Esophagus (tissue), 2 donors: ENCODE measurements at regions not wholly inside any gene's neighbourhood (a gene's known extent, or its start where the extent isn't known, plus 50 kb on each side); places are given as distances from the start of the nearest gene placed in this dataset.
"Not testable (repeated sequence)": the region's sequence is repeated elsewhere in the genome, so short reads cannot be mapped to it uniquely, and the experiment has no call there.

Experiments
- H3K27ac ChIP-seq, 2 donors: one replicate each; pipeline ENCODE4 v1.5.1; 2013; ENCODE audit warnings: low read depth in 2 of 2, mild to moderate bottlenecking in 2 of 2, inconsistent platforms in 1 of 2, low read length in 1 of 2, moderate library complexity in 1 of 2
- H3K27me3 ChIP-seq, 2 donors: one replicate each; pipeline ENCODE4 v1.6.1; 2013; ENCODE audit warnings: low read length in 2 of 2, control low read depth in 1 of 2, mild to moderate bottlenecking in 1 of 2; ENCODE audit not compliant: insufficient read depth in 2 of 2, control insufficient read depth in 1 of 2
- H3K36me3 ChIP-seq, 2 donors: one replicate each; pipeline ENCODE4 v1.6.1; 2013; ENCODE audit warnings: low read length in 1 of 2; ENCODE audit not compliant: control insufficient read depth in 2 of 2, insufficient read depth in 2 of 2
- H3K4me1 ChIP-seq, 2 donors: one replicate each; pipeline ENCODE4 v1.6.1; 2013; ENCODE audit warnings: low read length in 1 of 2; ENCODE audit not compliant: control insufficient read depth in 2 of 2, insufficient read depth in 2 of 2
- H3K4me3 ChIP-seq, 2 donors: one replicate each; pipeline ENCODE4 v1.5.1; 2013; ENCODE audit warnings: low read length in 2 of 2, mild to moderate bottlenecking in 2 of 2, low read depth in 1 of 2, moderate library complexity in 1 of 2
- H3K9me3 ChIP-seq, 2 donors: one replicate each; pipeline ENCODE4 v1.6.1; 2013; ENCODE audit warnings: mild to moderate bottlenecking in 2 of 2, low read depth in 1 of 2, low read length in 1 of 2, moderate library complexity in 1 of 2; ENCODE audit not compliant: control insufficient read depth in 2 of 2, insufficient read depth in 1 of 2
- WGBS, 2 donors: extraction: QIAGEN DNeasy Blood & Tissue Kit; methylation state at CpG; one replicate each; pipeline ENCODE4 v1.1.7; 2013; 5-methylcytosine and 5-hydroxymethylcytosine counted together
- donor health status: healthy with polysubstance abuse.
- donor health status: Bipolar disorder and iron deficiency.

DNA sequence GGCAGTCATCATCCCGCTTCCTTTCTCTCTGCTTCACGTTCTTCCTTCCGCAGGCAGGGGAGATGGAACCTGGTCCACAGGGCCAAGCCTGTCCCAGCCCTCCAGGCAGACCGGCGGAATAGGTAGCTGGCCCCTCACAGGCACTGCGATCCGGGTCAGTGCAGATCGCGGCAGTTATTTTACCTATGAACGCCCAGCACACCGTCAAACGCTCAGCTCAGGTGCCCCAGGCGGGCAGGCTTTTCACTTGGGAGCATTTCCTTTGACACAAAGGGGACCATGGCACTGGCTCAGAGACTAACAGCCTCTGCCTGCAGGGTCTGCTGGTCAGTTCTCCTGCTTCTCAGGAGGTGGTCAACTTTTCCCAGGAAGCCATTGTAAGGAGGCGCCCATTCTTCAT lies 97.0 kb upstream of the ZNF98 start:
- WGBS, 2 donors, result 94 to 95% methylated on average over 14 of the region's 14 CpGs
- H3K27me3 ChIP-seq, result no peaks in the 10 kb centered on the region
- H3K4me3 ChIP-seq, result no peak overlapping the region
- peaks cover 31 to 38% of the 10 kb centered on the region in 2 donors for H3K9me3 ChIP-seq
- H3K36me3 ChIP-seq, result no peaks in the 10 kb centered on the region
- H3K4me1 ChIP-seq, result no peaks in the 10 kb centered on the region
- H3K27ac ChIP-seq, result no peak overlapping the region

DNA sequence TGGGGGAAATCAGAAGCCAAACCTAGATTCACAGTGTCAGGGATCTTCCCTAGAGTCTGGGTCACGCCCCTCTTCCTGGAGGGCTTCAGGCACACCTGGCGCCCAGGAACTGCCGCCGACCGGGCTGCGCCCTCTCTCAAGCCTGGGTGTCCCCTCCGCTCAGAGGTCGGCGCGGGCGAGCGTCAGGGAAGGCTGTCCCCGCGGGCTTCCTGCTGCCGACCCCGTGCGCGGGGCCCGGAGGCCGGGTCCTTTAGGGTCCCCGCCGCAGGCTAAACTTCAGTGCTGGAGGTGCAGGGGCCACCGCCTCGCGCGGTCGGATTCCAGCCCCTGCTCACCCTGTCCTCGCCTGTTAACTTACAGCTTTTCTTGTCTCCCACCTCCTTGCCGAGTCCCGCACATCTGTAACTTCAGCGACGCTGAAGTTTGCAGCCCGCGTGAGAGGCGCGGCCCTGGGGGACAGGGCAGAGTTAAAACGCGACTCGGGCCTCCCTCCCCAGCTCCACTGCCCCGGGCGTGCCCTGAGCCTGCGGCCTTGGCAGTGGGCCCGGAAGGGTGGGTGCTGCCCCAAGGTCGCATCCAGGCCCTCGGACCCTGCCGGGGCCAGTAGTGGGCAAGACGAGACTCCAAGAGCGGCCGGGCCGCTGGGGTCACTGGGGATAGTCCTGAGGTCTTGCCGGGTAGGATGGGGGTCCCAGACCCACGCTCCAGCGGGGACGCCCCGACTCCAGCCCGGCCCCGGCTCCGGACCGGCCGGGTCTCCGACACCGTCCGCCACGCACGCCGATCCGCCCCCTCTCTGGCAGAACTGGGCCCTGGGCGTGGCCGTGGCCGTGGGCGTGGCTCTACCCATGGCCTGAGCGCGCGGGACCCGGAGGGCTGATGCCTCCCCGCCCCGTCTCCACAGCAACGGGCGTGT lies 95.6 kb upstream of the ZNF98 start:
- H3K4me3 ChIP-seq, result no peak overlapping the region
- H3K9me3 ChIP-seq, result peaks cover 25 to 47% of the 10 kb centered on the region in 2 donors

DNA sequence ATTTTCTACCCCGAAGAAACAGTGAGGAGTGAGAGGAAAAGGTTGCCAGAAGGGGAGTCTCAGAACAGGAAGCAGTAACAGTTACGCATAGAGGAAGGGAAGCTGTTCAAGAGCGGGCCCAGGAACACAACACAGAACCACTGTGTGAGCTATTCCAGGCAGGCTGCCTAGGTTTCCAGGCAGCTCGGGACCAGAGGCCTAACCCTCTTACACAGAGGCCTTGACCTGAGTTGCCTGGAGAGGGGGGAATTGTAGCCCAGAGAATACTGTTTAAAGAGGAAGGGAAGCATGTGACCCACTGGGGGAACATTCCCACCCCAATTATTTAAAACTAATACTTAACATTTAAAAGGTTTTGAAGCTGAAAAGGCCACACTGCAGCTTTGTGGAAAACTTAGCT lies 93.3 kb upstream of the ZNF98 start:
- H3K4me3 ChIP-seq, result no peak overlapping the region
- no peaks in the 10 kb centered on the region for H3K27me3 ChIP-seq
- H3K27ac ChIP-seq, result no peak overlapping the region
- H3K4me1 ChIP-seq, result no peaks in the 10 kb centered on the region
- H3K36me3 ChIP-seq, result no peaks in the 10 kb centered on the region
- WGBS, 2 donors, result 74 to 80% methylated on average over 4 of the region's 4 CpGs
- peaks cover 31 to 63% of the 10 kb centered on the region in 2 donors for H3K9me3 ChIP-seq

More for the DNA sequence above, 95.6 kb upstream of the ZNF98 start:
- no peaks in the 10 kb centered on the region for H3K27me3 ChIP-seq
- H3K4me1 ChIP-seq, result no peaks in the 10 kb centered on the region
- H3K27ac ChIP-seq, result no peak overlapping the region
- H3K36me3 ChIP-seq, result no peaks in the 10 kb centered on the region
- 58 to 62% methylated on average over 59 to 79 of the region's 79 CpGs for WGBS, 2 donors

DNA sequence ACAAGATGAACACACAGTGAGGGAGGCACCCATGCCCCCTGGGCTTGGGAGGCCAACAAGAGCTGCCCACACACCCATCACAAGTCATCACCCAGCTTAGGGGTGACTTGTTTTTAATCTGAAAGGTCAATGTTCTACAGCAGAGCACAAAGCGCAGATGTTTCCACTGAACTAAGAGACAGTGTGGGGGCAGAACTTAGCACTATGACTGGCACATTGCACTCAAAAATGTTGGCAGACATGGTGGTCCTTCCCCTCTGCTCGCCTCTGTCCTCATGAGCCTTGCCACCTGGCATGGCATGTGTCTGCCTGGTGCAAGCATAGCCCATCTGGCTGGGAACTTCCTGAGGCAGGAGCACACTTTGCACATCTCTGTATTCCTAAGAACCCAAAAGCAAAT lies 81.4 kb upstream of the ZNF98 start:
- H3K27ac ChIP-seq, result no peak overlapping the region
- H3K4me3 ChIP-seq, result no peak overlapping the region
- H3K9me3 ChIP-seq, result peaks cover 10 to 32% of the 10 kb centered on the region in 2 donors
- no peaks in the 10 kb centered on the region for H3K36me3 ChIP-seq
- no peaks in the 10 kb centered on the region for H3K27me3 ChIP-seq
- 79 to 85% methylated on average over 2 of the region's 2 CpGs for WGBS, 2 donors
- no peaks in the 10 kb centered on the region for H3K4me1 ChIP-seq

DNA sequence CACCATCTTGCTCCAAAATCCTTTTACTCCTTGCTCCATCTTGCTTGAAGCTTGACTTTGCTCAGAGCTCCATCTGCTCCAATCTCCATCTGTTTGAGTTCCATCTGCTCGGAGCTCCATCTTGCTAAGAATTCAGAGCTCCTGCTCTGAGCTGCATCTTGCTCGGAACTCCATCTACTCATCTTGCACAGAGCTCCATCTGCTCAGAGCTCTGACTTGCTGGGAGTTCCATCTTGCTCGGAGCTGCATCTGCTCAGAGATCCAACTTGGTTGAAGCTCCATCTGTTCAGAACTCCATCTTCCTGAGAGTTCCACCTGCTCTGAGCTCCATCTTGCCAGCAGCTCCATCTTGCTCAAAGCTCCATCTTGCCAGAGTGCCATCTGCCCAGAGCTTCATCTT lies 80.6 kb upstream of the ZNF98 start:
- H3K4me3 ChIP-seq, result no peak overlapping the region
- no peak overlapping the region for H3K27ac ChIP-seq
- H3K36me3 ChIP-seq, result no peaks in the 10 kb centered on the region
- no peaks in the 10 kb centered on the region for H3K4me1 ChIP-seq
- H3K9me3 ChIP-seq, result peaks cover 10 to 29% of the 10 kb centered on the region in 2 donors
- no peaks in the 10 kb centered on the region for H3K27me3 ChIP-seq
- WGBS, 2 donors, result 71 to 72% methylated on average over 3 of the region's 3 CpGs

DNA sequence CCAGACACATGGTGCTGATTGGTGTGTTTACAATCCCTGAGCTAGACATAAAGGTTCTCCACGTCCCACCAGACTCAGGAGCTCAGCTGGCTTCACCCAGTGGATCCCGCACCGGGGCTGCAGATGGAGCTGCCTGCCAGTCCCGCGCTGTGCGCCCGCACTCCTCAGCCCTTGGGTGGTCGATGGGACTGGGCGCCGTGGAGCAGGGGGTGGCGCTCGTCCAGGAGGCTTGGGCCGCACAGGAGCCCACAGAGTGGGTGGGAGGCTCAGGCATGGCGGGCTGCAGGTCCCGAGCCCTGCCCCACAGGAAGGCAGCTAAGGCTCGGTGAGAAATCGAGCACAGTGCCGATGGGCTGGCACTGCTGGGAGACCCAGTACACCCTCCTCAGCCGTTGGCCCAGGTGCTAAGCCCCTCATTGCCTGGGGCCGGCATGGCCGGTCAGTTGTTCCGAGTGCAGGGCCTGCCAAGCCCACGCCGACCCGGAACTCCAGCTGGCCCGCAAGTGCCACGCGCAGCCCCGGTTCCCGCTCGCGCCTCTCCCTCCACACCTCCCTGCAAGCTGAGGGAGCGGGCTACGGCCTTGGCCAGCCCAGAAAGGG lies 76.8 kb upstream of the ZNF98 start:
- H3K4me3 ChIP-seq, H3K36me3 ChIP-seq, H3K4me1 ChIP-seq, H3K27me3 ChIP-seq, H3K27ac ChIP-seq: not testable (repeated sequence)
- H3K9me3 ChIP-seq, result peaks cover 9 to 18% of the 10 kb centered on the region in 2 donors
- 94 to 98% methylated on average over 29 to 34 of the region's 34 CpGs for WGBS, 2 donors

DNA sequence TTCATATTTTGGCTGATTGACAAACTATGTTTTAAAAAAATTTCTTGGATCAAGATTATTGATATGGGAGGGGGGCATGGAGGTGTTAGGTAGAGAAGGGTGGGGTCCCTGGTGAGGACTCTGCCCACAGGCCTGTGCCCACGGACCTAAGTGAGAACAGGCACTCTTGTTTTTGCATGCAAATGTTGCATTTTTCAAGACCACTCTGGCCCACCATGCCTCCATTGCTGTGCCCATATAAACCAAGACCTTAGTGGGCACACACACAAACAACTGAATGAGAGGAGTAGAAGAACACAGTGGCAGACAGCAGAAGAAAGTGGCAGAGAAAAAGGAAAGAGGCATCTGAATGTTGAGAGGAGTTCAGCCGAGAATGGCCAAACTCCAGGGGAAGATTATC lies 69.6 kb upstream of the ZNF98 start:
- Histone ChIP-seq H3K36me3 (no peaks in the 10 kb centered on the region), H3K4me3 (no peak overlapping the region), H3K27me3 (no peaks in the 10 kb centered on the region), H3K4me1 (no peaks in the 10 kb centered on the region), H3K27ac (no peak overlapping the region), H3K9me3 (peaks cover 7 to 11% of the 10 kb centered on the region in 2 donors)
- 53 to 69% methylated on average over 2 of the region's 2 CpGs for WGBS, 2 donors

DNA sequence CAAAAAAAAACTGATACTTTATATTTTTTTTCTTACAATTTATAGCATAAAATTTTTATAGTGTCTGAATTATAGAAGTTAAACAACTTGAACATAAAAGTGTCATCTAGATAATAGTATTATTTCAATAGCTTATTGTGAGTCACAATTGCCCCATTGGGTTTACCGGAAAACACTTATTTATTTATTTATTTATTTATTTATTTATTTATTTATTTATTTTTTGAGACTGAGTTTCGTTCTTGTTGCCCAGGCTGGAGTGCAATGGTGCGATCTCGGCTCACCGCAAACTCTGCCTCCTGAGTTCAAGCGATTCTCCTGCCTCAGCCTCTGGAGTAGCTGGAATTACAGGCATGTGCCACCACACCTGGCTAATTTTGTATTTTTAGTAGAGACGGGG lies 61.4 kb upstream of the ZNF98 start:
- WGBS, 2 donors, result 84 to 85% methylated on average over 7 of the region's 7 CpGs
- H3K36me3 ChIP-seq, H3K9me3 ChIP-seq, H3K4me3 ChIP-seq, H3K27me3 ChIP-seq, H3K27ac ChIP-seq, H3K4me1 ChIP-seq: not testable (repeated sequence)

DNA sequence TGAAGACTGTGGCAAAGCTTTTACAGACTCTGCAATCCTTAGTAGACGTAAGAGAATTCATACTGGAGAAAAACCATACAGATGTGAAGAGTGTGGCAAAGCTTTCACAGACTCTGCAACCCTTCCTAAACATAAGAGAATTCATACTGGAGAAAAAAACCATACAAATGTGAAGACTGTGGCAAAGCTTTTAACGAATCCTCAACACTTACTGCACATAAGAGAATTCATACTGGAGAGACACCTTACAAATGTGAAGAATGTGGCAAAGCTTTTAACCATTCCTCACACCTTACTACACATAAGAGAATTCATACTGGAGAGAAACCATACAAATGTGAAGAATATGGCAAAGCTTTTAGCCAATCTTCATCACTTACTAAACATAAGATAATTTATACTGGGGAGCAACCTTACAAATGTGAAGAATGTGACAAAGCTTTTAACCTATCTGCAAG lies 50.1 kb upstream of the ZNF98 start:
- H3K4me3 ChIP-seq, result peak overlapping the region in 1 of 2 donors; percentile 2
- H3K9me3 ChIP-seq, result peaks cover 6 to 7% of the 10 kb centered on the region in 2 donors
- no peak overlapping the region for H3K27ac ChIP-seq

More for the DNA sequence above, 50.1 kb upstream of the ZNF98 start:
- no peaks in the 10 kb centered on the region for H3K36me3 ChIP-seq
- 88 to 93% methylated on average over 2 of the region's 2 CpGs for WGBS, 2 donors
- no peaks in the 10 kb centered on the region for H3K27me3 ChIP-seq
- H3K4me1 ChIP-seq, result no peaks in the 10 kb centered on the region
